IPS-15b (cell line): ENCODE measurements at regions not wholly inside any gene's neighbourhood (a gene's known extent, or its start where the extent isn't known, plus 50 kb on each side); places are given as distances from the start of the nearest gene placed in this dataset.

ENCODE experiments used
- H3K27me3 ChIP-seq: one replicate; pipeline ENCODE4 v1.6.1; 2013; ENCODE audit warnings: low read length; ENCODE audit not compliant: control insufficient read depth, insufficient read depth
- H3K36me3 ChIP-seq: one replicate; pipeline ENCODE4 v1.6.1; 2013; ENCODE audit warnings: low read length; ENCODE audit not compliant: control insufficient read depth, insufficient read depth
- H3K4me1 ChIP-seq: one replicate; pipeline ENCODE4 v1.6.1; 2013; ENCODE audit warnings: mild to moderate bottlenecking, low read length; ENCODE audit not compliant: control insufficient read depth, insufficient read depth
- H3K4me3 ChIP-seq: one replicate; pipeline ENCODE4 v1.5.1; 2013; ENCODE audit warnings: low read depth, low read length
- H3K9ac ChIP-seq: one replicate; pipeline ENCODE4 v1.6.1; 2013; ENCODE audit warnings: low read depth, mild to moderate bottlenecking, low read length
- H3K9me3 ChIP-seq: one replicate; pipeline ENCODE4 v1.6.1; 2013; ENCODE audit warnings: mild to moderate bottlenecking, low read length; ENCODE audit not compliant: control insufficient read depth, insufficient read depth

- no peaks in the 10 kb centered on the region for H3K36me3 ChIP-seq
- H3K9me3 ChIP-seq = no peaks in the 10 kb centered on the region
- H3K4me3 ChIP-seq = no peak overlapping the region
- no peaks in the 10 kb centered on the region for H3K4me1 ChIP-seq
- no peak overlapping the region for H3K9ac ChIP-seq
- H3K27me3 ChIP-seq = no peaks in the 10 kb centered on the region
Observed at GRCh38 chr16:72501739-72502593, 330.0 kb upstream of the PMFBP1 start.

GRCh38 chr16:72500545-72500944 is 328.6 kb upstream of the PMFBP1 start:
- Histone ChIP-seq H3K4me3 (no peak overlapping the region), H3K9me3 (no peaks in the 10 kb centered on the region), H3K9ac (no peak overlapping the region), H3K36me3 (no peaks in the 10 kb centered on the region), H3K27me3 (no peaks in the 10 kb centered on the region), H3K4me1 (no peaks in the 10 kb centered on the region)

- no peaks in the 10 kb centered on the region for H3K27me3 ChIP-seq
- H3K9ac ChIP-seq = no peak overlapping the region
- H3K4me3 ChIP-seq = no peak overlapping the region
- no peaks in the 10 kb centered on the region for H3K4me1 ChIP-seq
- H3K36me3 ChIP-seq = no peaks in the 10 kb centered on the region
- H3K9me3 ChIP-seq = no peaks in the 10 kb centered on the region
Observed at GRCh38 chr16:72493716-72494415, 321.9 kb upstream of the PMFBP1 start.

- Histone ChIP-seq H3K27me3 (no peaks in the 10 kb centered on the region), H3K9me3 (no peaks in the 10 kb centered on the region), H3K4me1 (peaks cover 3% of the 10 kb centered on the region), H3K36me3 (no peaks in the 10 kb centered on the region), H3K4me3 (no peak overlapping the region), H3K9ac (no peak overlapping the region)
Observed at GRCh38 chr16:72487283-72487682, 315.3 kb upstream of the PMFBP1 start.

GRCh38 chr16:72482695-72483094 is 310.7 kb upstream of the PMFBP1 start:
- H3K4me1 ChIP-seq = peaks cover 3% of the 10 kb centered on the region
- H3K27me3 ChIP-seq = no peaks in the 10 kb centered on the region
- H3K36me3 ChIP-seq = no peaks in the 10 kb centered on the region
- no peak overlapping the region for H3K9ac ChIP-seq
- H3K4me3 ChIP-seq = no peak overlapping the region
- no peaks in the 10 kb centered on the region for H3K9me3 ChIP-seq

- H3K9ac ChIP-seq = no peak overlapping the region
- no peaks in the 10 kb centered on the region for H3K27me3 ChIP-seq
- peaks cover 3% of the 10 kb centered on the region for H3K4me1 ChIP-seq
- no peaks in the 10 kb centered on the region for H3K36me3 ChIP-seq
- no peaks in the 10 kb centered on the region for H3K9me3 ChIP-seq
- no peak overlapping the region for H3K4me3 ChIP-seq
Observed at GRCh38 chr16:72481419-72481818, 309.5 kb upstream of the PMFBP1 start.

- Histone ChIP-seq H3K9ac (no peak overlapping the region), H3K27me3 (no peaks in the 10 kb centered on the region), H3K4me1 (peaks cover 3% of the 10 kb centered on the region)
Observed at GRCh38 chr16:72480911-72481310, 309.0 kb upstream of the PMFBP1 start.

GRCh38 chr16:72475688-72476087 is 303.7 kb upstream of the PMFBP1 start:
- Histone ChIP-seq H3K4me1 (no peaks in the 10 kb centered on the region), H3K36me3 (no peaks in the 10 kb centered on the region), H3K27me3 (no peaks in the 10 kb centered on the region), H3K9me3 (no peaks in the 10 kb centered on the region), H3K9ac (no peak overlapping the region), H3K4me3 (no peak overlapping the region)

More at GRCh38 chr16:72480911-72481310, 309.0 kb upstream of the PMFBP1 start:
- Histone ChIP-seq H3K36me3 (no peaks in the 10 kb centered on the region), H3K4me3 (no peak overlapping the region), H3K9me3 (no peaks in the 10 kb centered on the region)

GRCh38 chr16:72474501-72475123 is 302.7 kb upstream of the PMFBP1 start:
- no peaks in the 10 kb centered on the region for H3K4me1 ChIP-seq
- no peaks in the 10 kb centered on the region for H3K27me3 ChIP-seq
- H3K4me3 ChIP-seq = no peak overlapping the region
- no peak overlapping the region for H3K9ac ChIP-seq
- no peaks in the 10 kb centered on the region for H3K36me3 ChIP-seq
- H3K9me3 ChIP-seq = no peaks in the 10 kb centered on the region

- H3K27me3 ChIP-seq = no peaks in the 10 kb centered on the region
- H3K9ac ChIP-seq = no peak overlapping the region
- no peaks in the 10 kb centered on the region for H3K9me3 ChIP-seq
- H3K4me3 ChIP-seq = no peak overlapping the region
- no peaks in the 10 kb centered on the region for H3K4me1 ChIP-seq
- H3K36me3 ChIP-seq = no peaks in the 10 kb centered on the region
Observed at GRCh38 chr16:72473631-72474030, 301.7 kb upstream of the PMFBP1 start.

- H3K36me3 ChIP-seq = no peaks in the 10 kb centered on the region
- H3K4me1 ChIP-seq = no peaks in the 10 kb centered on the region
- H3K27me3 ChIP-seq = no peaks in the 10 kb centered on the region
- H3K9me3 ChIP-seq = no peaks in the 10 kb centered on the region
- H3K4me3 ChIP-seq = no peak overlapping the region
- no peak overlapping the region for H3K9ac ChIP-seq
Observed at GRCh38 chr16:72471317-72471924, 299.5 kb upstream of the PMFBP1 start.
